K562 (cell line): ENCODE measurements at regions not wholly inside any gene's neighbourhood (a gene's known extent, or its start where the extent isn't known, plus 50 kb on each side); places are given as distances from the start of the nearest gene placed in this dataset.

ENCODE experiments used
- ATAC-seq: fragments of 200-7000 bp; cut with Tn5 transposase; 3 replicates; pipeline ENCODE4 v1.9.1; 2020; ENCODE audit warnings: moderate library complexity
- BruUV-seq: library from RNA; stranded (reverse); fragments of 400-500 nt; replicated peaks from 2 replicates; lab custom pipeline; 2021; lab: Mats Ljungman, UMichigan
- CTCF ChIA-PET: fragments of 300-600 bp; formaldehyde crosslinking; extraction: SDS; loops from one replicate; lab custom pipeline; 2021; ENCODE audit warnings: low intra/inter-chr PET ratio; lab: Yijun Ruan, JAX
- POLR2A ChIA-PET: fragments of 300-600, 350-650 bp; sonication (Branson Sonifier 250); formaldehyde crosslinking; extraction: SDS; loops from one replicate; lab custom pipeline; 2021; ENCODE audit warnings: antibody characterized with exemption, inconsistent platforms; lab: Yijun Ruan, JAX
- DNase-seq, 4 experiments: peaks; one replicate each; pipeline versions ENCODE4 v3.0.0 to v3.0.0-alpha.2; 2011 to 2018; ENCODE audit warnings: low spot score in 3 of 4, mixed read lengths in 3 of 4; ENCODE audit errors: extremely low read depth in 1 of 4
- FAIRE-seq: peaks from 2 replicates; lab custom pipeline; 2011; peaks lifted over from hg19 to GRCh38; lab: Jason Lieb, UNC
- H2AFZ ChIP-seq: 2 replicates; pipeline ENCODE4 v1.6.0; 2011; ENCODE audit warnings: low read depth, low read length, control low read depth, inconsistent platforms
- H3K27ac ChIP-seq: fragments of 200-600 bp; 3 replicates; pipeline ENCODE4 v1.8.0; 2011; ENCODE audit warnings: low read depth, mild to moderate bottlenecking, control low read depth, inconsistent platforms, low read length, moderate library complexity, mixed read lengths; ENCODE audit errors: extremely low read depth
- H3K27me3 ChIP-seq, 2 experiments: fragments of 300-600 bp in 1 of 2; 2 replicates in 1 of 2; 3 replicates in 1 of 2; pipeline versions ENCODE4 v1.6.0 to v1.8.0; 2011; ENCODE audit warnings: inconsistent platforms in 2 of 2, low read length in 2 of 2, mild to moderate bottlenecking in 1 of 2, mixed read lengths in 1 of 2, moderate library complexity in 1 of 2; ENCODE audit not compliant: control insufficient read depth in 2 of 2, insufficient read depth in 2 of 2
- H3K36me3 ChIP-seq: fragments of 300-600 bp; 3 replicates; pipeline ENCODE4 v1.8.0; 2011; ENCODE audit warnings: mild to moderate bottlenecking, low read length, inconsistent platforms; ENCODE audit not compliant: control insufficient read depth, insufficient read depth
- H3K4me1 ChIP-seq, 2 experiments: fragments of 200-600 bp in 1 of 2; replicated peaks in 1 of 2; 2 replicates in 1 of 2; 3 replicates in 1 of 2; pipeline versions ENCODE4 v1.5.1 to v1.8.0; 2011; ENCODE audit warnings: inconsistent platforms in 2 of 2, low read length in 2 of 2, mild to moderate bottlenecking in 1 of 2, mixed read lengths in 1 of 2, moderate library complexity in 1 of 2; ENCODE audit not compliant: control insufficient read depth in 2 of 2, insufficient read depth in 2 of 2
- H3K4me2 ChIP-seq: 2 replicates; pipeline ENCODE4 v1.6.1; 2011; ENCODE audit warnings: low read length, control low read depth, inconsistent platforms, mixed read lengths; ENCODE audit not compliant: insufficient read depth
- H3K4me3 ChIP-seq: fragments of 200-600 bp; sonication (generic), shearing (Covaris generic); 2 replicates; pipeline ENCODE4 v1.5.1; 2016; ENCODE audit warnings: control low read depth, inconsistent platforms
- H3K79me2 ChIP-seq: fragments of 200-600 bp; 3 replicates; pipeline ENCODE4 v1.8.0; 2011; ENCODE audit warnings: low read length, inconsistent platforms; ENCODE audit not compliant: control insufficient read depth, insufficient read depth
- H3K9ac ChIP-seq, 2 experiments: 2 replicates each; pipeline versions ENCODE4 v1.6.0 to v1.6.1; 2011; ENCODE audit warnings: low read depth in 2 of 2, low read length in 2 of 2, control low read depth in 1 of 2, inconsistent platforms in 1 of 2, mild to moderate bottlenecking in 1 of 2, mixed read lengths in 1 of 2; ENCODE audit not compliant: insufficient read depth in 1 of 2
- H3K9me1 ChIP-seq: one replicate; pipeline ENCODE4 v1.6.0; 2011; ENCODE audit warnings: inconsistent platforms, mild to moderate bottlenecking, low read length, moderate library complexity; ENCODE audit not compliant: control insufficient read depth, insufficient read depth
- H3K9me3 ChIP-seq: replicated peaks from 2 replicates; pipeline ENCODE4 v1.5.1; 2011; ENCODE audit warnings: low read depth, low read length, inconsistent platforms; ENCODE audit not compliant: control insufficient read depth, insufficient read depth
- H4K20me1 ChIP-seq: replicated peaks from 2 replicates; pipeline ENCODE4 v1.6.1; 2011; ENCODE audit warnings: low read length, inconsistent platforms, mixed read lengths; ENCODE audit not compliant: control insufficient read depth, insufficient read depth
- CCAR2 ChIP-seq: fragments of 200-400 bp; formaldehyde crosslinking; IDR thresholded peaks from 2 replicates; pipeline ENCODE4 v1.6.1; 2017; ENCODE audit warnings: mild to moderate bottlenecking, low read depth, low read length
- CSDE1 ChIP-seq, 2 experiments: fragments of 450-650 bp; IDR thresholded peaks; 2 replicates each; pipeline ENCODE4 v1.6.1; 2016; ENCODE audit warnings: mild to moderate bottlenecking in 1 of 2
- SOX6 ChIP-seq: fragments of 450-650 bp; IDR thresholded peaks from 2 replicates; pipeline ENCODE4 v1.6.1; 2014; ENCODE audit warnings: mild to moderate bottlenecking
- SRF ChIP-seq, 2 experiments: fragments of 250-450, 450-650 bp in 1 of 2; sonication (Bioruptor Pico) in 1 of 2; sonication (generic) in 1 of 2; formaldehyde crosslinking; IDR thresholded peaks; 2 replicates each; pipeline versions ENCODE4 v1.5.0 to v1.5.1; 2020 to 2022; ENCODE audit warnings: mild to moderate bottlenecking in 1 of 2, missing genetic modification reagents in 1 of 2
- ZBTB12 ChIP-seq: fragments of 250-450 bp; sonication (Bioruptor Pico); IDR thresholded peaks from 2 replicates; pipeline ENCODE4 v1.4.0; 2020
- ZNF146 ChIP-seq: IDR thresholded peaks from one replicate; pipeline ENCODE4 v1.6.1; 2018; ENCODE audit warnings: missing compliant biosample characterization; ENCODE audit not compliant: unreplicated experiment
- WGBS: fragments of 100-300 bp; shearing (Covaris generic); methylation state at CpG from one replicate; pipeline ENCODE4 v1.1.6; 2016; ENCODE audit warnings: low coverage, mixed read lengths; ENCODE audit not compliant: insufficient coverage; ENCODE audit errors: missing lambda C conversion rate; 5-methylcytosine and 5-hydroxymethylcytosine counted together
- in situ Hi-C: fragments of 300-500 bp; cut with MboI; formaldehyde crosslinking; loops from 4 replicates; pipeline ENCODE4 v1.15.0; 2018; ENCODE audit warnings: inconsistent platforms, mixed read lengths
- intact Hi-C: fragments of 100-400 bp; cut with micrococcal nuclease; formaldehyde crosslinking; loops from 2 replicates; pipeline ENCODE4 v1.14.2; 2022
- TF ChIP-seq, protein P1 (sequence below): fragments of 250-450 bp; sonication (Bioruptor Pico); IDR thresholded peaks from 2 replicates; pipeline ENCODE4 v1.8.0; 2021; ENCODE audit warnings: mild to moderate bottlenecking, moderate library complexity
- TF ChIP-seq, protein P2 (sequence below): IDR thresholded peaks from 2 replicates; pipeline ENCODE4 v1.6.1; 2011; ENCODE audit warnings: borderline replicate concordance, low read depth, mild to moderate bottlenecking, moderate library complexity, low read length; ENCODE audit not compliant: insufficient read depth, poor library complexity, severe bottlenecking

GRCh38 chr15:37516621-37517020 lies 416.3 kb upstream of the MEIS2 start (continued):
- TF ChIP-seq, protein P1, sequence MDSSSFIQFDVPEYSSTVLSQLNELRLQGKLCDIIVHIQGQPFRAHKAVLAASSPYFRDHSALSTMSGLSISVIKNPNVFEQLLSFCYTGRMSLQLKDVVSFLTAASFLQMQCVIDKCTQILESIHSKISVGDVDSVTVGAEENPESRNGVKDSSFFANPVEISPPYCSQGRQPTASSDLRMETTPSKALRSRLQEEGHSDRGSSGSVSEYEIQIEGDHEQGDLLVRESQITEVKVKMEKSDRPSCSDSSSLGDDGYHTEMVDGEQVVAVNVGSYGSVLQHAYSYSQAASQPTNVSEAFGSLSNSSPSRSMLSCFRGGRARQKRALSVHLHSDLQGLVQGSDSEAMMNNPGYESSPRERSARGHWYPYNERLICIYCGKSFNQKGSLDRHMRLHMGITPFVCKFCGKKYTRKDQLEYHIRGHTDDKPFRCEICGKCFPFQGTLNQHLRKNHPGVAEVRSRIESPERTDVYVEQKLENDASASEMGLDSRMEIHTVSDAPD (CRISPR knock-in tag): no peak
- TF ChIP-seq CCAR2 (no peak), SRF (CRISPR knock-in tag; IDR thresholded peaks at IDR 0.05) (no peak)

DNA sequence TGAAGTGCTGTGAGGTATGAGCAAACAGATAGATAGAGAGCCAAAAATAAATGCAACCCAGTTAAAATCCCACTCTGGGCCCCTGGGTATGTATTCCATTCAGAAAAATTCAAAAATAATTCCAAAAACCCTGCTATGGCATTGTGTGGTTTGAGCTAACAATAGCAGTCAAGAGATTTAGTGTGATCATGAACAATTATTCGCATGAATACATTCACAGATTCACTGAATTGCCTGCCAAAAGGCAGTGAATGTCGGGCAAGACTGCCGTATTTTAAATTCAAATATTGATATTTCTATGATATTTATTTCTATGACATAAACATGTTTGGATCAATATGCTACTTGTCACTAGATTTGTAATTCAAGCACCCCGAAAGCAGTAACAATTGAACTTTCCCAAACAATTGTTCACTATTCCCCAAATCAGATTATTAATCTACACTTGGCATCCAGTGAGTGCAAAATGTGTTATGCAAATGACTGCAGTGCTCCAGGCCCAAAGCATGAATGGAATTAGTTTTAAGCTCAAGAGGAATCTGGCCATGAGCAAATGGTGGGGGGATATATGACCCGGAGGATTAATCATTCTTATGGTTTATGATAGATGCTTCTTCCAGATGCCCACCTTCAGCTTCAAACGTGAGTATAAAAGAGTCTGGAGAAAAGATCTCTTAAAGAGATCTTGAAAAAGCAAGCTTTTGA lies 417.0 kb upstream of the MEIS2 start:
- TF ChIP-seq ZNF146: no peak
- TF ChIP-seq, protein P2, sequence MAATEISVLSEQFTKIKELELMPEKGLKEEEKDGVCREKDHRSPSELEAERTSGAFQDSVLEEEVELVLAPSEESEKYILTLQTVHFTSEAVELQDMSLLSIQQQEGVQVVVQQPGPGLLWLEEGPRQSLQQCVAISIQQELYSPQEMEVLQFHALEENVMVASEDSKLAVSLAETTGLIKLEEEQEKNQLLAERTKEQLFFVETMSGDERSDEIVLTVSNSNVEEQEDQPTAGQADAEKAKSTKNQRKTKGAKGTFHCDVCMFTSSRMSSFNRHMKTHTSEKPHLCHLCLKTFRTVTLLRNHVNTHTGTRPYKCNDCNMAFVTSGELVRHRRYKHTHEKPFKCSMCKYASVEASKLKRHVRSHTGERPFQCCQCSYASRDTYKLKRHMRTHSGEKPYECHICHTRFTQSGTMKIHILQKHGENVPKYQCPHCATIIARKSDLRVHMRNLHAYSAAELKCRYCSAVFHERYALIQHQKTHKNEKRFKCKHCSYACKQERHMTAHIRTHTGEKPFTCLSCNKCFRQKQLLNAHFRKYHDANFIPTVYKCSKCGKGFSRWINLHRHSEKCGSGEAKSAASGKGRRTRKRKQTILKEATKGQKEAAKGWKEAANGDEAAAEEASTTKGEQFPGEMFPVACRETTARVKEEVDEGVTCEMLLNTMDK: no peak
- TF ChIP-seq ZBTB12 (CRISPR knock-in tag): no peak
- TF ChIP-seq CSDE1 (IDR thresholded peaks at IDR 0.05): no peak
- no peak for TF ChIP-seq SOX6
- WGBS: under 1% methylated on average over 6 of the region's 6 CpGs
- Histone ChIP-seq H3K9ac (no peak overlapping the region), H3K4me1 (no peaks in the 10 kb centered on the region), H2AFZ (no peak overlapping the region), H3K4me3 (no peak overlapping the region), H3K4me2 (no peak overlapping the region), H3K9me3 (no peaks in the 10 kb centered on the region), H4K20me1 (no peaks in the 10 kb centered on the region), H3K79me2 (no peaks in the 10 kb centered on the region), H3K27me3 (no peaks in the 10 kb centered on the region), H3K36me3 (no peaks in the 10 kb centered on the region), H3K9me1 (no peaks in the 10 kb centered on the region), H3K27ac (no peak overlapping the region)
- no peak for ATAC-seq
- intact Hi-C loops (no loop called here), in situ Hi-C loops (no loop called here)
- CTCF ChIA-PET: no interaction called here
- no peak for FAIRE-seq
- no peak for DNase-seq
- POLR2A ChIA-PET: no interaction called here
- no TSS peak for BruUV-seq
